NT2/D1 (cell line): ENCODE measurements at regions not wholly inside any gene's neighbourhood (a gene's known extent, or its start where the extent isn't known, plus 50 kb on each side); places are given as distances from the start of the nearest gene placed in this dataset.

ENCODE experiments used
- SUZ12 ChIP-seq: IDR thresholded peaks from 2 replicates; pipeline ENCODE4 v1.6.1; 2011; ENCODE audit not compliant: insufficient read length, insufficient read depth; ENCODE audit errors: extremely low read depth
- YY1 ChIP-seq: IDR thresholded peaks from 2 replicates; pipeline ENCODE4 v1.6.1; 2011; ENCODE audit not compliant: insufficient read length, insufficient read depth
- ZNF274 ChIP-seq: IDR thresholded peaks from 2 replicates; pipeline ENCODE4 v1.6.1; 2011; ENCODE audit warnings: mild to moderate bottlenecking, low read depth, low read length

DNA sequence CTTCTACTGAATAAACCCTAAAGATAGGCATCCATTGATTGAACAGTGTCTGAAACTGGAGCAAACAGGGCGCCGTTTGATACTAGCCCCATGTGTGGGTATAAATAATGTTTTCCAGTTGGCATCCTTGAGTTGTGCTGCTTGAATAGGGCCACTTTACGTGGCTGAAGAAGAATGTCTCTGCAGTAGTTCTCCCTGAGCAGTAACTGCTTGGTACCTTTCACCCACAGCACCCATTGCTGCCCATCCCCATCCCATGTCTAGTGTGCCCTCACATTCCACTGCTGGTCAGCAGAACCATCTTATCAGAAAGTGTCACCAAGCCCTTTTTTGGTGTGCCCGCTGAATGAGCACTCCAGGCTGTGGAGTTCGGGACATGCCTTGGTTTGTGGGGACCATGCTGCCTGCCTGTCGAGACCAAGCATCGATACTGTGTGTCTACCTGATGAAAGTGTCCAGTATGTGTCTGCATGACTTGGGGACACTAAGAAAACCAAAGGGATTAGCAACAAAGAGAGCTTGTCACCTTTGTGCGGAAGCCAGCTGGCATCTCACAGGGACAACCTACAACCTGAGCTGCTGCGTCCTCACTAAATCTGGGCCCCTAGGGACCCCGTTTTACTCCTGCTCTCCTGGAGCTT, 162.0 kb downstream of the TM9SF2 start:
- TF ChIP-seq YY1 (no peak), SUZ12 (no peak), ZNF274 (no peak)
